CD4-positive, CD25-positive, alpha-beta regulatory T cell (primary cell): ENCODE measurements at regions not wholly inside any gene's neighbourhood (a gene's known extent, or its start where the extent isn't known, plus 50 kb on each side); places are given as distances from the start of the nearest gene placed in this dataset.

ENCODE experiments used
- ATAC-seq, 2 donors: fragments of 150-1000 bp; cut with Tn5 transposase; one replicate each; pipeline ENCODE4 v1.10.0; 2021; ENCODE audit warnings: low read depth in 2 of 2, moderate number of reproducible peaks in 2 of 2, moderate library complexity in 1 of 2
- DNase-seq, 3 donors: peaks; one replicate each; pipeline versions ENCODE4 v3.0.0 to v3.0.0-alpha.2; 2012 to 2022; ENCODE audit warnings: mixed read lengths in 1 of 3
- H3K27ac ChIP-seq: one replicate; pipeline ENCODE4 v1.7.0; 2013; ENCODE audit warnings: mild to moderate bottlenecking, low read length; ENCODE audit not compliant: insufficient read depth, poor library complexity, severe bottlenecking
- H3K27me3 ChIP-seq: one replicate; pipeline ENCODE4 v1.7.0; 2013; ENCODE audit warnings: low read length; ENCODE audit not compliant: control insufficient read depth, insufficient read depth
- H3K36me3 ChIP-seq: one replicate; pipeline ENCODE4 v1.7.0; 2013; ENCODE audit warnings: mild to moderate bottlenecking, low read length, moderate library complexity; ENCODE audit not compliant: control insufficient read depth, insufficient read depth
- H3K4me1 ChIP-seq: 2 replicates; pipeline ENCODE4 v1.7.0; 2013; ENCODE audit warnings: mild to moderate bottlenecking, low read length; ENCODE audit not compliant: insufficient read depth, control insufficient read depth, poor library complexity, severe bottlenecking
- H3K4me3 ChIP-seq: one replicate; pipeline ENCODE4 v1.7.0; 2013; ENCODE audit warnings: low read depth, mild to moderate bottlenecking, low read length, moderate library complexity
- H3K9me3 ChIP-seq, 2 experiments: 1 replicate in 1 of 2; 2 replicates in 1 of 2; pipeline ENCODE4 v1.7.0; 2013; ENCODE audit warnings: low read length in 2 of 2, mild to moderate bottlenecking in 1 of 2, moderate library complexity in 1 of 2; ENCODE audit not compliant: control insufficient read depth in 2 of 2
- H3K27ac Mint-ChIP-seq, 3 donors: one replicate each; pipeline ENCODE4 v1.8.0; 2020 to 2022; ENCODE audit warnings: mild to moderate bottlenecking in 3 of 3, mixed read lengths in 3 of 3, moderate library complexity in 2 of 3
- H3K27me3 Mint-ChIP-seq: one replicate; pipeline ENCODE4 v1.8.0; 2022; ENCODE audit warnings: mild to moderate bottlenecking, mixed read lengths
- H3K36me3 Mint-ChIP-seq: one replicate; pipeline ENCODE4 v1.8.0; 2020; ENCODE audit warnings: mixed read lengths
- H3K4me1 Mint-ChIP-seq, 4 donors: one replicate each; pipeline ENCODE4 v1.8.0; 2020 to 2022; ENCODE audit warnings: mixed read lengths in 4 of 4, mild to moderate bottlenecking in 1 of 4
- H3K4me3 Mint-ChIP-seq, 4 donors: one replicate each; pipeline ENCODE4 v1.8.0; 2020 to 2022; ENCODE audit warnings: mild to moderate bottlenecking in 4 of 4, mixed read lengths in 4 of 4, moderate library complexity in 3 of 4
- H3K9me3 Mint-ChIP-seq, 7 donors: one replicate each; pipeline ENCODE4 v1.8.0; 2020 to 2022; ENCODE audit warnings: mixed read lengths in 7 of 7, mild to moderate bottlenecking in 3 of 7, moderate library complexity in 2 of 7

- DNase-seq (no peak), ATAC-seq (no peak)
- Mint-ChIP-seq H3K27ac (no peak overlapping the region), H3K4me1 (no peaks in the 10 kb centered on the region), H3K9me3 (peaks cover 0 to 17% (median 11%) of the 10 kb centered on the region in 7 donors), H3K36me3 (no peaks in the 10 kb centered on the region), H3K4me3 (no peak overlapping the region), H3K27me3 (no peaks in the 10 kb centered on the region)
- no peak overlapping the region for H3K27ac ChIP-seq
- H3K27me3 ChIP-seq = no peaks in the 10 kb centered on the region
- H3K36me3 ChIP-seq = no peaks in the 10 kb centered on the region
- no peak overlapping the region for H3K4me3 ChIP-seq
- no peaks in the 10 kb centered on the region for H3K4me1 ChIP-seq
- H3K9me3 ChIP-seq = peaks cover 3 to 10% of the 10 kb centered on the region in 2 experiments
Measured at GRCh38 chr13:63044589-63045313, 1629.1 kb upstream of the PCDH20 start.

DNA sequence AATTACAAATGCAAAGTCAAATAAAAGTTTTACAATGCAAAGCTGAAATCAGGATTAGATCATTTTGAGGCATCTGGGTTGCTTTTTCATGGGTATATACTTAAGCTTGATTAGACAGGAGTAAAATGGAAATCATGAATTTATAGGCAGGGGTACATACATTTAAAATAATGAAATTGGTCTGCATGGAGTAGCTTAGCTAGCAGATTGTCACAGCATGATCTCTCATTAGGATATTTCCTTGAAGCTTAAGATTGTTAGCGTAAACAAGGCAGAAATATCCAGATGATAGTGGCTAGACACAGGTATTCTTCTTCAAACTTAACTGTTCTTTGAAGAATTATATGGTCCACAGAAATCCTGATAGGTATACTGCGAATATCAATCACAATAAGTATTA lies 1627.0 kb upstream of the PCDH20 start:
- Mint-ChIP-seq H3K9me3 (peaks cover 0 to 19% (median 13%) of the 10 kb centered on the region in 7 donors), H3K4me1 (no peaks in the 10 kb centered on the region), H3K27me3 (no peaks in the 10 kb centered on the region), H3K36me3 (no peaks in the 10 kb centered on the region), H3K4me3 (no peak overlapping the region), H3K27ac (no peak overlapping the region)
- ATAC-seq (no peak), DNase-seq (no peak)
- Histone ChIP-seq H3K27ac (no peak overlapping the region), H3K4me1 (no peaks in the 10 kb centered on the region), H3K36me3 (no peaks in the 10 kb centered on the region), H3K27me3 (no peaks in the 10 kb centered on the region), H3K4me3 (no peak overlapping the region), H3K9me3 (peaks cover 2 to 7% of the 10 kb centered on the region in 2 experiments)

DNA sequence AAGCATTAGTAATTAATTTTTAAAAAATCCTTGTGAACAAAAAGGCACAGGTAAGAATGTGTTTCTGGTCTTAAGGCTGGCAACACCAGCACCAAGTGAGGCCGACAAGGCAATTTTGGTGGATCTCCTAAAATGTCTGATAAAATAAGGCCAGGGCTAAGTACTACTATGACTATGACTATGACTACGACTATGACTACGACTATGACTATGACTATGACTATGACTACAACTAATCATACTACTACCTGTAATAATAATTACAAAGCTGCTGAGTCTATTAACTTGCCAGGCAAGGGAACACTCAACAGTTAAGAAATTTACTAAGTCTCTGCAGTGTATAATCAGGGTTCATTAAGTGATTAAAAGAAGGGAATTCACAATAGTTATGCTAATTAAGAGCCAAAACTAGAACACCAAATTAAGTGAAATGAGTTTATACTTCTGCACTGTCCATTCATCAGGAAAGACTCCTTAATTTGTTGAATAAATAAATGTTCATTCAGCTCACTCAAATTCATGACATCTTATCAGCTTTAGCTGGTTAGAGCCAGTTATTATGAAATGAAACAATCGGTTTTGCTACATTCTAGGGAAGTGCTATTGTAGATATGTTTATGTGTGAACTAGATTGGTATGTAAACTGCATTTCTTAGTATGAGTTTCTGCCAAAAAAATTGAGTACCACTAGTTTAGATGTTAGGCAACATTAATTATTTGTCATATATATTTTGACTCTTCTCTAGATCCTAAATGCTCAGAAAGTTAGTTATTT lies 1626.2 kb upstream of the PCDH20 start:
- DNase-seq (no peak), ATAC-seq (no peak)
- Mint-ChIP-seq H3K36me3 (no peaks in the 10 kb centered on the region), H3K9me3 (peaks cover 0 to 24% (median 16%) of the 10 kb centered on the region in 7 donors), H3K4me3 (no peak overlapping the region), H3K4me1 (no peaks in the 10 kb centered on the region), H3K27ac (no peak overlapping the region), H3K27me3 (no peaks in the 10 kb centered on the region)
- Histone ChIP-seq H3K4me3 (no peak overlapping the region), H3K4me1 (no peaks in the 10 kb centered on the region), H3K36me3 (no peaks in the 10 kb centered on the region), H3K9me3 (peaks cover 1 to 7% of the 10 kb centered on the region in 2 experiments), H3K27me3 (no peaks in the 10 kb centered on the region), H3K27ac (no peak overlapping the region)

DNA sequence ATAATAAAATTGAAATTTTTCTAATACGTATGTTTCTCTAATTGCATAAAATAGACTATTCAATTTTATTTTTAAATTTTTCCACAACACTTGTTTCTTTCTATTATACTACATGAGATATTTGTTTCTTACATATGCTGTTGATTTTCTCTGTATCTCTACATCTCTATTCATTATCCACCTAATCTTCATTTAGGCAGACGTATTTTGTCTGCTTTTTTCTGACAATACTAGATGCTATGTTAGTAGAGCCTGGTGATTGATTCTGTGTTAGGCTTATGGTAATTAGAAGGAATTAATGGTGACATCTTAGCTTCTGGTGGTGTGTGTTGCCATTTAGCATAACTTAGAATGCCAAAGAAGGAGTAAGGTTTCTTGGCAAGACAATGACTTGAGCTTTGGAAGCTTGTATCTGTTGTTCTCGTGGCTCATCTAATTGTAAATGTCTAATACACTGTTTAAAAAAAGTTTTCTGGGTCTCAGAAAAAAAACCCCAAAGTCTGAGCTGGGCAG lies 1610.7 kb upstream of the PCDH20 start:
- Mint-ChIP-seq H3K36me3 (no peaks in the 10 kb centered on the region), H3K4me1 (no peaks in the 10 kb centered on the region), H3K9me3 (peaks cover 0 to 26% (median 6%) of the 10 kb centered on the region in 7 donors), H3K4me3 (no peak overlapping the region), H3K27ac (no peak overlapping the region), H3K27me3 (no peaks in the 10 kb centered on the region)
- ATAC-seq (no peak), DNase-seq (no peak)
- Histone ChIP-seq H3K9me3 (peaks cover 0 to 5% of the 10 kb centered on the region in 2 experiments), H3K4me3 (no peak overlapping the region), H3K36me3 (no peaks in the 10 kb centered on the region), H3K27ac (no peak overlapping the region), H3K4me1 (no peaks in the 10 kb centered on the region), H3K27me3 (no peaks in the 10 kb centered on the region)

GRCh38 chr13:63025741-63026140 lies 1610.1 kb upstream of the PCDH20 start:
- ATAC-seq = no peak
- Mint-ChIP-seq H3K27ac (no peak overlapping the region), H3K9me3 (peaks cover 0 to 26% (median 6%) of the 10 kb centered on the region in 7 donors)

DNA sequence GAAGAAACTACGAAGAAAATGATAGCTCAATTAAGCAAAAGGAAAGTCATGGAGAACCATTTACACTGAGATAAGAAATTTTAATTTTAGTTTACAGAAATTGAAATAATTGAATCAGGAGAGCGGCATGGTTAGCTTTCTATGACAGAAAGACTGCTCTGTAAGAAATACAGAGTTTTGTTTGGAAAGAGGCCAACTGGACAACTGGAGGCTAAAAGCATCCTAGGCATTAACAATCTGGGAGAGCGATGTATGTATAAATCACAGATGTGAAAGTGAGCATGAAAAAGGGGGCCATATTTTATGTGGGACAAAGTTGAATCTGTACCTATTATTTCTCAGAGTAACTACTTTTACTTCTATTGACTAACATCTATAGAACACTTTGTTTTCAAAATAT lies 1608.8 kb upstream of the PCDH20 start:
- Mint-ChIP-seq H3K4me3 (no peak overlapping the region), H3K4me1 (no peaks in the 10 kb centered on the region), H3K36me3 (no peaks in the 10 kb centered on the region), H3K9me3 (peaks cover 0 to 23% (median 4%) of the 10 kb centered on the region in 7 donors), H3K27ac (no peak overlapping the region), H3K27me3 (no peaks in the 10 kb centered on the region)
- no peak overlapping the region for H3K27ac ChIP-seq
- no peak for DNase-seq
- H3K36me3 ChIP-seq = no peaks in the 10 kb centered on the region
- H3K9me3 ChIP-seq = peaks cover 0 to 5% of the 10 kb centered on the region in 2 experiments
- no peaks in the 10 kb centered on the region for H3K27me3 ChIP-seq
- H3K4me3 ChIP-seq = no peak overlapping the region
- ATAC-seq = no peak
- H3K4me1 ChIP-seq = no peaks in the 10 kb centered on the region

More at GRCh38 chr13:63025741-63026140, 1610.1 kb upstream of the PCDH20 start:
- H3K4me3 Mint-ChIP-seq = no peak overlapping the region
- H3K27me3 Mint-ChIP-seq = no peaks in the 10 kb centered on the region
- H3K36me3 Mint-ChIP-seq = no peaks in the 10 kb centered on the region
- Histone ChIP-seq H3K9me3 (peaks cover 0 to 5% of the 10 kb centered on the region in 2 experiments), H3K36me3 (no peaks in the 10 kb centered on the region), H3K27me3 (no peaks in the 10 kb centered on the region), H3K4me3 (no peak overlapping the region), H3K27ac (no peak overlapping the region), H3K4me1 (no peaks in the 10 kb centered on the region)
- DNase-seq = no peak
- H3K4me1 Mint-ChIP-seq = no peaks in the 10 kb centered on the region

DNA sequence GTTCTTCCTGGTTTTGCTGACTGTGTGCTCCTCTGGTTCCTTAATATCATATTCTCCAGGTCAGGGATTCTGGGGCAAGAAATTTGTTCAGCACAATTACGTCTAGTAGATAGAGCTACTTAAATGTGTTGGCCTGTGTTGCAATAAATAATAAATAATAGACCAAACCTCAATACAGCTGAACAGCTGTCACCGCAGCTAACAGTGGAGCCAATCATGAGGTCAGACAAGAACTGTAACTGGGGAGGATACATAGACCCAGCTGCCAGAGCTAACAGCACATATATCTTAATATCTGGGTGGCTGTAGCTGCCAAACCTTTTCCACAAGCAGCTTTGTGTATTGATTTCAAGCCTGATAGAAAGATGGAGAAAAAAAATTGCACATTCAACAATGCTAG lies 1596.3 kb upstream of the PCDH20 start:
- Mint-ChIP-seq H3K9me3 (peaks cover 1 to 40% (median 9%) of the 10 kb centered on the region in 7 donors), H3K27me3 (no peaks in the 10 kb centered on the region), H3K27ac (no peak overlapping the region), H3K4me1 (no peaks in the 10 kb centered on the region), H3K36me3 (no peaks in the 10 kb centered on the region), H3K4me3 (no peak overlapping the region)
- no peak overlapping the region for H3K27ac ChIP-seq
- H3K27me3 ChIP-seq = no peaks in the 10 kb centered on the region
- DNase-seq = no peak
- peaks cover 2 to 19% of the 10 kb centered on the region in 2 experiments for H3K9me3 ChIP-seq
- no peaks in the 10 kb centered on the region for H3K36me3 ChIP-seq
- no peaks in the 10 kb centered on the region for H3K4me1 ChIP-seq
- no peak overlapping the region for H3K4me3 ChIP-seq
- ATAC-seq = no peak
